Hepatocyte (in vitro differentiated cells): ENCODE measurements at regions not wholly inside any gene's neighbourhood (a gene's known extent, or its start where the extent isn't known, plus 50 kb on each side); places are given as distances from the start of the nearest gene placed in this dataset.

ENCODE experiments used
- CTCF ChIP-seq: fragments of 200-600 bp; sonication (generic); IDR thresholded peaks from 2 replicates; pipeline ENCODE4 v1.5.1; 2016; ENCODE audit warnings: antibody characterized with exemption, mild to moderate bottlenecking; ENCODE audit not compliant: poor library complexity
- EZH2phosphoT487 ChIP-seq: fragments of 200-600 bp; sonication (generic); IDR thresholded peaks from one replicate; pipeline ENCODE4 v1.6.1; 2018; ENCODE audit warnings: antibody characterized with exemption, mild to moderate bottlenecking, low read depth, moderate library complexity; ENCODE audit not compliant: unreplicated experiment, severe bottlenecking

DNA sequence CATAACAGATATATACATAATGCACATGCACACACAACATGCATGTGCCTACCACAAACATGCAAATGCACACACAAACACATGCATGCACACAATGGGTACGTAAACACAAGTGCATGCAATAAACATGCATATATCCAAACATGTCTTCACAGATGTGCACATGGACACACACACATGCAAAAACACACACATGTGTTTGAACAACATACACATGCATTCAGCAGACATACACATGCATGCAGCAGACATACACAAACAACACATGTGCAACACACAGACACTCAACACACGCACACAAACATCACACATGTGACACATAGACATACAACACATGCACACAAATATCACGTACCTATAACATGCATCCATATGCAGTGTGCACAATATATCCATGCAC lies 74.2 kb downstream of the KLF6 start:
- TF ChIP-seq CTCF, result no peak
- no peak for TF ChIP-seq EZH2phosphoT487
